A673 (cell line): ENCODE measurements at regions not wholly inside any gene's neighbourhood (a gene's known extent, or its start where the extent isn't known, plus 50 kb on each side); places are given as distances from the start of the nearest gene placed in this dataset.

Experiments used
- EZH2 ChIP-seq: fragments of 200-600 bp; sonication (generic); IDR thresholded peaks from 2 replicates; pipeline ENCODE4 v1.6.1; 2017; ENCODE audit warnings: borderline replicate concordance, low read depth, mild to moderate bottlenecking, mixed read lengths, antibody characterized with exemption, low read length; ENCODE audit not compliant: poor library complexity, severe bottlenecking
- TF ChIP-seq, protein P1 (sequence below): fragments of 300-800, 200-600 bp; sonication (generic); conservative IDR thresholded peaks from 2 replicates; pipeline ENCODE4 v1.5.1; 2017; ENCODE audit warnings: low read depth, mild to moderate bottlenecking, antibody characterized with exemption, low read length, moderate library complexity, mixed read lengths

DNA sequence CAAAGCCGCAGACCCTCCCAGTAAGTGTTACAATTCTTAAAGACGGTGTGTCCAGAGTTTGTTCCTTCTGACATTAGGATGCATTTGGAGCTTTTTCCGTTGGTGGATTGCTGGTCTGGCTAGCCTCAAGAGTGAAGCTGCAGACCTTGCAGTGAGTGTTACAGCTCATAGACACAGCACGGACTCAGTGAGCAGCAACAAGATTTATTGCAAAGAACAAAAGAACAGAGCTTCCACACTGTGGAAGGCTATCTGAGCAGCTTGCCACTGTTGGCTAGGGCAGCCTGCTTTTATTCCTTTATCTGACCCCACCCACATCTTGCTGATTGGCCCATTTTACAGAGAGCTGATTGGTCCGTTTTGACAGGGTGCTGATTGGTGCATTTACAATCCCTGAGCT lies 242.8 kb upstream of the SGCG start:
- TF ChIP-seq, protein P1, sequence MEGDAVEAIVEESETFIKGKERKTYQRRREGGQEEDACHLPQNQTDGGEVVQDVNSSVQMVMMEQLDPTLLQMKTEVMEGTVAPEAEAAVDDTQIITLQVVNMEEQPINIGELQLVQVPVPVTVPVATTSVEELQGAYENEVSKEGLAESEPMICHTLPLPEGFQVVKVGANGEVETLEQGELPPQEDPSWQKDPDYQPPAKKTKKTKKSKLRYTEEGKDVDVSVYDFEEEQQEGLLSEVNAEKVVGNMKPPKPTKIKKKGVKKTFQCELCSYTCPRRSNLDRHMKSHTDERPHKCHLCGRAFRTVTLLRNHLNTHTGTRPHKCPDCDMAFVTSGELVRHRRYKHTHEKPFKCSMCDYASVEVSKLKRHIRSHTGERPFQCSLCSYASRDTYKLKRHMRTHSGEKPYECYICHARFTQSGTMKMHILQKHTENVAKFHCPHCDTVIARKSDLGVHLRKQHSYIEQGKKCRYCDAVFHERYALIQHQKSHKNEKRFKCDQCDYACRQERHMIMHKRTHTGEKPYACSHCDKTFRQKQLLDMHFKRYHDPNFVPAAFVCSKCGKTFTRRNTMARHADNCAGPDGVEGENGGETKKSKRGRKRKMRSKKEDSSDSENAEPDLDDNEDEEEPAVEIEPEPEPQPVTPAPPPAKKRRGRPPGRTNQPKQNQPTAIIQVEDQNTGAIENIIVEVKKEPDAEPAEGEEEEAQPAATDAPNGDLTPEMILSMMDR: no peak
- TF ChIP-seq EZH2: no peak
